Effector CD8-positive, alpha-beta T cell (primary cell): ENCODE measurements at regions not wholly inside any gene's neighbourhood (a gene's known extent, or its start where the extent isn't known, plus 50 kb on each side); places are given as distances from the start of the nearest gene placed in this dataset.
"Not testable (repeated sequence)": the region's sequence is repeated elsewhere in the genome, so short reads cannot be mapped to it uniquely, and the experiment has no call there.

Experiments
- DNase-seq: peaks from one replicate; lab custom pipeline; 2025; lab: John Stamatoyannopoulos, UW

DNA sequence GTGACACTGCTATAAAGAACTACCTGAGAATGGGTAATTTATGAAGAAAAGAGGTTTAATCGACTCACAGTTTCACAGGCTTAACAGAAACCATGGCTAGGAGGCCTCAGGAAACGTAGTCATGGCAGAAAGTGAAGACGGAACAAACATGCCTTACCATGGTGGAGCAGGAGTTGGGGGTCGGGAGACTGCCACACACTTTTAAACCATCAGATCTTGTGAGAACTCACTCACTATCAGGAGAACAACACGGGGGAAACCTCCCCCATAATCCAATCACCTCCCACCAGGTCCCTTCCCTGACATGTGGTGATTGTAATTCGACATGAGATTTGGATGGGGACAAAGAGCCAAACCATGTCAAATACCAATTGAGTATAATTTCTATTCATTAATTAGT is 2392.6 kb upstream of the C9orf72 start:
- DNase-seq: no peak

DNA sequence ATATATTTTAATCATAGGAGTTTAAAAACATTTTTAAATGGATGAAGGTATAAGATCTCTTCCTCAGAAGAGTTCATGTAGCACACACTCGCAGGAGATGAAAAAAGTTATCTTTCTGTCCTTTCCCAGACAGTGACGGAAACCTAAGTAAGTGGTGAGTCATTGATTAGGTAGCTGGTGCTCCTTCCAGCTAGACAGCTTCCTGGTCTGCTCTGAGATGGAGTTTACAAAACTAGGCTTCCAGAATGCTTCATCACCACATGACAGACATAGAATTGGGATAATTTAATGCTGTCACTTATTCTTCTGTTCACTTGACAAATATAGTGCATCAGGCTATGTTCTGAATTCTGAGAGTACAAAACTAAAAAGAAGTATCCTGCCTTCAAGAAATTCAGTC is 2393.0 kb upstream of the C9orf72 start:
- no peak for DNase-seq

- DNase-seq: no peak
These were observed 2395.6 kb upstream of the C9orf72 start for GRCh38 chr9:29968831-29969230.

DNA sequence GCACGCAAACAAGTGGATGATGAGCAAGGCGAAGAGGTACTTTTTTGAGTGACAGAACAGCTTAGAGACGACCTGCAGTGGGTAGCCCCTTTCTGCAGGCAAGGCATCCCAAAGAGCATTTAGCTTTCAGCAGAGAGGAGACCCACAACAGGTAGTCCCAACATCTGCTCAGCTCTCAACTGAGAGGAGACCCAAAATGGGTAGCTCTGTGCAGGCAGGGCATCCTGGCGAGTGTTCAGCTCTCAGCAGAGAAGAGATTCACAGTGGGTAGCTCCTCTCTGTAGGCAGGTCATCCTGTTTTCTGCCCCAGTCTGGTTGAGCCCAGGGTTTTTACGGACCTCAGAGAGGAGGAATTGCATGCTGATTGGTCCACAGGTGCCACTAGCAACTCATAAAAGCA is 2396.1 kb upstream of the C9orf72 start:
- no peak for DNase-seq

- no peak for DNase-seq
These were observed 2396.8 kb upstream of the C9orf72 start for GRCh38 chr9:29969856-29970647.

DNA sequence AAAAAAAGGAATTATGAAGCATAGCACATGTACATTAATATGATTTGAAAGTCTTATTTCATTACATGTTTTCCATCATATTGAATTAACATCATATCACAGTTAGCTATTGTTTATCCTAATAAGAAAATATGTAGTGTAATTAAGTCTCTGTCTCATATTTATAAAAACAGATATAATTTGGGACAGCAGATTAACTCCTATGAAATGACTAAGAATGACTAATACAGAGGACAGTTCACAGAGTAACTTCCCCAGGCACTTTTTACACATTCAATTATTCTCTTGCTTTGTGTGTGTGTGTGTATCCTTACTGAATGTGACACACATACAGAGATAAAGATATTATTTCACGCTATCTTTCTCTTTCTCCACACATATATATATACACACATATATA is 2400.9 kb upstream of the C9orf72 start:
- DNase-seq: no peak

DNA sequence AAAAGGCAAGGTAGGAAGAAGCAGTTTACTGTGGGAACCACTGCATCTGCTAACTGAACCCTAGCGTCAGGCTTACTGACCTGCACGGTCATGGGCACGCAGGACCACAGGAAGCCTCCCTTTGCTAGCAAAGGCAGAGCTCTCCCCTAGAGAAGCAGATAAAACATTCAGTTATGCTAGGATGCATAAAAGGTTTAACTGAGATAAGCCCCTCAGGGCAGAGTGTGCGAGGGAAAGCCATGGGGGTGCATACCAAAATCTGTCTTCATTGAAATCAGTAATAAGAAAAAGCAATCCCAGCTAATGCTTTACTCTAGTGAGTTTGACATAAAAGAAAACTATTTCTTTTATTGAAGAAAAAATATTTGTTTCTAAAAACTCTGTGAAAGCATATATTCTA is 2403.7 kb upstream of the C9orf72 start:
- no peak for DNase-seq

- DNase-seq: no peak
These were observed 2403.4 kb upstream of the ACO1 start for GRCh38 chr9:29981013-29981412.

DNA sequence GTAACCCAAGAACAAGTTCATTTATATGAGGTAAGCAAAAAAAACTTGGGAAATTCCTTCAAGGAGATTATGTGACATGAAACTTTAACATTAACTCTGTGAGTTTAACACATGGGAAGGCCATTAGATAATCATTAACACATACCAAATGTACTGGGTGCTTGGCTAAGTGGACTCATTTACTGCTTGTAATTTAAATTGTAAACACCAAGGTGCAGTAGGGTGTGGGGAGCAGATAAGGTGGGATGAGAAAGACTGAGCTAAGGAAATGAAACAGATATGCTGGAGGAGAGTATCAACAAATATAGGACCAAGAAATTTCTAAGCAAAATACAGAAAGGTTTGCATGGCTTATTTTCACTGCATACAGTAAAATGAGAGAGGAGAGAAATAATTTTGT is 2384.8 kb upstream of the ACO1 start:
- DNase-seq: no peak

GRCh38 chr9:30010691-30011090 is 2373.8 kb upstream of the ACO1 start:
- no peak for DNase-seq

GRCh38 chr9:30012622-30013021 is 2371.8 kb upstream of the ACO1 start:
- no peak for DNase-seq

DNA sequence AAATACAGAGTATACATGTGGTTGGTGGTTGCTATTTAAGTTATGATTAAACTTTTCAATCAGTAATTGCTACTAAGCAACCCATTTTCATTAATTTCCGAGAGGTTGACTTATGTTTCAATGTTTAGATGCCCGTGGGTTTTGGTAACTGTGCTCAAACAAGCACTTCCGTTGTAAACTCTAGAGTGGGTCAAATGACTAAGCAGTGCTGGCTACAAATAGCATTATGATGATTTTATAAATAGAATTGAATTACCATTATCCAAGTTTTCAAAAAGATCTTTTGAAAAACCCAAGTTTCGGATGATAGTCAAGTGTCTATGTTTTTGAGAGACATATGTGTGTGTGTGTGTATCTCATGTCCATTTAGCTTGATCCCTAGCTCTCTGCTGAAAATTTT is 2369.4 kb upstream of the ACO1 start:
- DNase-seq: no peak

DNA sequence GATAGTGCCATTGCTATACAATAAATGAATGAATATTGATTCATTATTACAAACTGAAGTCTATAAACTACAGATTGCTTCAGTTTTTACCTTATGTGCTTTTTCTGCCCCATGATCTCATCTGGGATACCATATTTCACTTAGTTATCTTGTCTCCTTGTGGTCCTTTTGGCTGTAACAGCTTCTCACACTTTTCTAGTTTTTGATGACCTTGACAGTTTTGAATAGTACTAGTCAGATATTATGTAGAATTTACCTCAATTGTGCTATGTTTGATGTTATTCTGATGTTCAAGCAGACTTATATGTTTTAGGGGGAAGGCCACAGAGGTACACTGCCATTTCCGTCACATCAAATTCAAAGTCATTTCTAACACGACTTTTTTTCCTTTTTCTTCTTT is 2364.3 kb upstream of the ACO1 start:
- no peak for DNase-seq

DNA sequence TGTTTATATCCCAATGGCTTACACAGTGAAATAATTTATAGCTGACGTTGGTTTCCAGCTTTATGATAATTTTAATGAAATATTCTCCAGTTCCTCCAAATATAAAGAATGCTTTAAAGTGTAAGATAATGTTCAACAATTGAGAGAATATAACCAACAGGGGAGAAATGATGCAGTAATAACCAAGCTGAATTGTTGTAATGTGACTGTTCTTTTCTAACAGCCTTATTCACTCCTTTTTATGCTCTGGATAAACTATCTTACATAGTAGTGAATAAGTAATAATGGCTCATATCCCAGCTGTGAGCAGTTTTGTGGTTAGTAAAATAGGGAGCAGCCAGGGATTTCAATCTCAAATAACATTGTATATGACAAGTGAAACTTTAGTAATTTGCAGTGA is 2348.7 kb upstream of the ACO1 start:
- DNase-seq: no peak

DNA sequence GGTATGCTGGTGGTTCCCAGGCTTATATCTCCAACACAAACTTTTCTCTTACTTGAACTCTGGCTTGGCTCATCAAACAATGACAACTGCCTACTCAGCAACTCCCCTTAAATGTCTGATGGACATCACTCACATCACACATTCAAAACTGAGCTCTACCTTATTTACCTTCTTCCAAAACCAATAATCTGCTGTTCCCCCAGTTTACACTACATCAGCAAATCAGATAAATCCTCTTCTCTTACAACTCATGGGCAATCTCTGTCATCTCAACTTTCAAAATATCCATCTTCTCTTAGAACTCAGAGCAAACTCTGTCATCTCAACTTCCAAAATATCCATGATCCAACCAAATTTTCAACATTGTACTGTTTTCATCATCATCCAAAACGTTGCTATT is 2347.9 kb upstream of the ACO1 start:
- no peak for DNase-seq

GRCh38 chr9:30039712-30040111 is 2344.7 kb upstream of the ACO1 start:
- DNase-seq: no peak

GRCh38 chr9:30048396-30048795 is 2336.0 kb upstream of the ACO1 start:
- no peak for DNase-seq

- no peak for DNase-seq
These were observed 2326.0 kb upstream of the ACO1 start for GRCh38 chr9:30058463-30058862.

- DNase-seq: no peak
These were observed 2323.5 kb upstream of the ACO1 start for GRCh38 chr9:30060976-30061375.

DNA sequence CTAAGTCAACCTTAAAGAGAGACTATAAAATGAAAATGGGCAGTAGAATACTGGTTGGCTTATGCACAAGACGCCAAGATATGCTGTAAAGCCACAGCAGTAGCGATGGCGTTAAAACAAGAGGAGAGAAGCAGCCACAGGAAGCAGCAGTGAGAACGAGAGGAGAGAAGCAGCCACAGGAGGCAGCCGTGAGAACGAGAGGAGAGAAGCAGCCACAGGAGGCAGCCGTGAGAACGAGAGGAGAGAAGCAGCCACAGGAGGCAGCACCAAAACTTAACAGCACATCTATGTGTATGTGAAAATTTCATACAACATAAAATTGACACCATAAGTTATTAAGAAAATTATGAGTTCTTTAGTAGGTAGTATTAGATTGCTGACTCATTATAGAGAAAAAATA is 2318.6 kb upstream of the ACO1 start:
- DNase-seq: no peak

DNA sequence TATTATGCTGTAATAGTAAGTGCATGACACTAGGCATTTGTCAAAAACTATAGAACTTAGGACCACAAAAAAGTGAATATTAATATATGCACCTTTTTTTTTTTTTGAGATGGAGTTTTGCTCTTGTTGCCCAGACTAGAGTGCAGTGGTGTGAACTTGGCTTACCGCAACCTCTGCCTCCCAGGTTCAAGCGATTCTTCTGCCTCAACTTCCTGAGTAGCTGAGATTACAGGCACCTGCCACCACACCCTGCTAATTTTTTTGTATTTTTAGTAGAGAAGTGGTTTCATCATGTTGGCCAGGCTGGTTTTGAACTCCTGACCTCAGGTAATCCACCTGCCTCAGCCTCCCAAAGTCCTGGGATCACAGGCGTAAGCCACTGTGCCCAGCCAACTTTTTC is 2315.2 kb upstream of the ACO1 start:
- not testable (repeated sequence) for DNase-seq

- no peak for DNase-seq
These were observed 2309.4 kb upstream of the ACO1 start for GRCh38 chr9:30075022-30075421.

DNA sequence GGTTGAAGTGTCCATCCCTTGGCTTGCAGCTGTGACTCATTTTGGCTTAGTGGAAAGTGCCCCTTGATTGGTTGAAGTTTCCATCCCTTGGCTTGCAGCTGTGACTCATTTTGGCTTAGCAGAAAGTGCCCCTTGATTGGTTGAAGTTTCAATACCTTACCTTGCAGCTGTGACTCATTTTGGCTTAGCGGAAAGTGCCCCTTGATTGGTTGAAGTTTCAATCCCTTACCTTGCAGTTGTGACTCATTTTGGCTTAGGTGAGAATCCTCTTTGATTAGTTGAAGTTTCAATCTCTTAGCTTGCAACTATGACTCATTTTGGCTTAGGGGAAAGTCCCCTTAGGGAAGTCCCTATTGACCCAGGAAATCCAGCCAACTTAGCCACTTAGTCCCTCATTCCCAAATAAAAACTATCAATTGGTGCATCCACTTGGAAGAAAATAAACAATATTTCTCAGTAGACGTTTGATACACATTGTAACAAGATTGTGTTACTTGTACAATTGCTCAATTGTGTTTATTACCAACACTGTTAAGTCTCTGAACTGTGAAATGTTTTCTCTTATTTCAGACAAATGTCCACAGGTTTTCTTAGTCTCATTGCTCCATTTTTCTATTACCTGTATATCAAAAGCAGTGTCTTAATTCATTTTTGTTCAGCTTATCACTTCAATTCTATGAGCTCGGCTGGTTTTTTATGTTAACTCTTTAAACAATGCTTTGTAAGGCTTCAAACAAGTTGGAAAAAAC is 2308.8 kb upstream of the ACO1 start:
- no peak for DNase-seq

DNA sequence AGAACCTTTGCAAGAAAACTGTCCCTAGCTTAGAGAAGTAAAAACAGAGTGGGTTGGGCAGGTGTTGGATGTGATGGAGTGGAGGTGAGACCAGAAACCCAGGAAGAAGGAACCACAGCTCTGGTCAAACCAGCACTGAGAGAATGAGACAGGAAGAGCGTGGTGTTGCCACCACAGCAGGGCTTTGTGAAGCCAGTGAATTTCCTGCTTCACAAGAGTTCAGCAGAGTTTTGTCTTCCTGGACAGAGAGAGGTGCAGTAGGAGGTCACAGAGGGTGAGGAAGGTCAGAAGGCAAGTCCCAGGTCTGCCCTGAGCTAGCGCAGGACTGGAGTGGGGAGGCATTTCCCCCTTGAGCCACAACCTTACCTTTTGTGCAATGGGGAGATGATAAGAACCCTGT is 2306.2 kb upstream of the ACO1 start:
- DNase-seq: no peak
